ENCODE measurements at regions not wholly inside any gene's neighbourhood (a gene's known extent, or its start where the extent isn't known, plus 50 kb on each side); places are given as distances from the start of the nearest gene placed in this dataset.
A peak's percentile ranks its signal among the peaks of the same experiment; 100 is the strongest.
"Not testable (repeated sequence)": the region's sequence is repeated elsewhere in the genome, so short reads cannot be mapped to it uniquely, and the experiment has no call there.

GRCh38 chr5:110812639-110813038 lies 73.8 kb downstream of the SLC25A46 start:
- DNase-seq, result no peak

GRCh38 chr5:110815916-110816605 lies 77.3 kb downstream of the SLC25A46 start:
- DNase-seq, result peak; percentile 26

- no peak for DNase-seq
Measured at GRCh38 chr5:110817459-110817858, 78.7 kb downstream of the SLC25A46 start.

- no peak for DNase-seq
Measured at GRCh38 chr5:110823571-110823970, 84.8 kb downstream of the SLC25A46 start.

GRCh38 chr5:110824936-110825441 lies 86.2 kb downstream of the SLC25A46 start:
- no peak for DNase-seq

GRCh38 chr5:110832683-110833082 lies 93.9 kb downstream of the SLC25A46 start:
- no peak for DNase-seq

GRCh38 chr5:110834933-110835332 lies 96.1 kb downstream of the SLC25A46 start:
- not testable (repeated sequence) for DNase-seq

GRCh38 chr5:110836851-110837250 lies 98.0 kb downstream of the SLC25A46 start:
- DNase-seq, result no peak

- DNase-seq, result not testable (repeated sequence)
Measured at GRCh38 chr5:110838357-110838756, 99.5 kb downstream of the SLC25A46 start.

- no peak for DNase-seq
Measured at GRCh38 chr5:110838961-110839360, 100.2 kb downstream of the SLC25A46 start.

GRCh38 chr5:110840347-110840960 lies 101.6 kb downstream of the SLC25A46 start:
- DNase-seq, result no peak

GRCh38 chr5:110841137-110841536 lies 102.3 kb downstream of the SLC25A46 start:
- no peak for DNase-seq

- no peak for DNase-seq
Measured at GRCh38 chr5:110842948-110843347, 104.1 kb downstream of the SLC25A46 start.

GRCh38 chr5:110844251-110844650 lies 105.4 kb downstream of the SLC25A46 start:
- DNase-seq, result no peak

GRCh38 chr5:110846398-110847001 lies 107.7 kb downstream of the SLC25A46 start:
- DNase-seq, result no peak

GRCh38 chr5:110851357-110851756 lies 112.5 kb downstream of the SLC25A46 start:
- no peak for DNase-seq

- no peak for DNase-seq
Measured at GRCh38 chr5:110852053-110852452, 113.2 kb downstream of the SLC25A46 start.

- DNase-seq, result no peak
Measured at GRCh38 chr5:110852541-110852940, 113.7 kb downstream of the SLC25A46 start.

GRCh38 chr5:110853267-110853666 lies 114.5 kb downstream of the SLC25A46 start:
- peak; percentile 2 for DNase-seq

- no peak for DNase-seq
Measured at GRCh38 chr5:110854200-110854599, 115.4 kb downstream of the SLC25A46 start.

GRCh38 chr5:110855961-110856360 lies 117.2 kb downstream of the SLC25A46 start:
- no peak for DNase-seq

- peak; percentile 25 for DNase-seq
Measured at GRCh38 chr5:110865400-110866094, 126.7 kb downstream of the SLC25A46 start.

GRCh38 chr5:110869927-110870326 lies 131.1 kb downstream of the SLC25A46 start:
- DNase-seq, result no peak
